Epithelial cell of esophagus (primary cell): ENCODE measurements at regions not wholly inside any gene's neighbourhood (a gene's known extent, or its start where the extent isn't known, plus 50 kb on each side); places are given as distances from the start of the nearest gene placed in this dataset.

Source experiments
- DNase-seq: peaks from one replicate; pipeline ENCODE4 v3.0.0; 2010; ENCODE audit warnings: low read depth
- H3K4me3 ChIP-seq: 2 replicates; pipeline ENCODE4 v1.5.1; 2011; ENCODE audit warnings: mild to moderate bottlenecking, low read length, control low read depth
- CTCF ChIP-seq: IDR thresholded peaks from 2 replicates; pipeline ENCODE4 v1.5.1; 2011; ENCODE audit warnings: low read depth, mild to moderate bottlenecking, low read length, control low read depth, inconsistent platforms; ENCODE audit not compliant: insufficient read depth; ENCODE audit errors: missing control alignments

GRCh38 chr14:71314717-71315116, 407.5 kb downstream of the PCNX1 start:
- no peak overlapping the region for H3K4me3 ChIP-seq
- DNase-seq, result no peak
- no peak for TF ChIP-seq CTCF

- DNase-seq, result no peak
- no peak overlapping the region for H3K4me3 ChIP-seq
- no peak for TF ChIP-seq CTCF
Observed at GRCh38 chr14:71317385-71318096, 410.3 kb downstream of the PCNX1 start.

GRCh38 chr14:71318097-71318459, 410.8 kb downstream of the PCNX1 start:
- H3K4me3 ChIP-seq, result no peak overlapping the region
- no peak for DNase-seq
- TF ChIP-seq CTCF, result no peak

GRCh38 chr14:71319666-71320065, 412.4 kb downstream of the PCNX1 start:
- DNase-seq, result peak; percentile 29
- no peak for TF ChIP-seq CTCF
- H3K4me3 ChIP-seq, result peak overlapping the region; percentile 89

- peak within 1 kb of the TSS; percentile 89 for H3K4me3 ChIP-seq
- peak; percentile 98 for DNase-seq
- no peak for TF ChIP-seq CTCF
Observed at GRCh38 chr14:71320107-71320733, 413.0 kb downstream of the PCNX1 start, which contains the start of gene SIPA1L1. Gene SIPA1L1 (plus strand): TSS chr14:71320476.

- H3K4me3 ChIP-seq, result peak overlapping the region; percentile 89
- peak; percentile 78 for DNase-seq
- no peak for TF ChIP-seq CTCF
Observed at GRCh38 chr14:71320734-71321573, 413.7 kb downstream of the PCNX1 start.
